CD14-positive monocyte (primary cell): ENCODE measurements at regions not wholly inside any gene's neighbourhood (a gene's known extent, or its start where the extent isn't known, plus 50 kb on each side); places are given as distances from the start of the nearest gene placed in this dataset.

ENCODE experiments used
- DNase-seq, 3 donors: peaks; one replicate each; pipeline ENCODE4 v3.0.0-alpha.2; 2011 to 2022
- H2AFZ ChIP-seq: 2 replicates; pipeline ENCODE4 v1.6.0; 2012; ENCODE audit warnings: mild to moderate bottlenecking, low read depth, low read length, inconsistent platforms; ENCODE audit not compliant: insufficient read depth, poor library complexity, severe bottlenecking
- H3K27ac ChIP-seq, 2 donors: 1 replicate in 1 of 2; 2 replicates in 1 of 2; pipeline ENCODE4 v1.5.1; 2012 to 2013; ENCODE audit warnings: low read length in 2 of 2, control low read depth in 1 of 2, inconsistent platforms in 1 of 2, low read depth in 1 of 2, mild to moderate bottlenecking in 1 of 2
- H3K27me3 ChIP-seq, 2 donors: one replicate each; pipeline versions ENCODE4 v1.6.0 to v1.6.1; 2011 to 2013; ENCODE audit warnings: low read length in 2 of 2; ENCODE audit not compliant: control insufficient read depth in 2 of 2, insufficient read depth in 2 of 2
- H3K36me3 ChIP-seq, 2 donors: replicated peaks in 1 of 2; 1 replicate in 1 of 2; 2 replicates in 1 of 2; pipeline versions ENCODE4 v1.5.1 to v1.6.1; 2012 to 2013; ENCODE audit warnings: low read length in 2 of 2, control low read depth in 1 of 2, inconsistent platforms in 1 of 2, mild to moderate bottlenecking in 1 of 2; ENCODE audit not compliant: insufficient read depth in 2 of 2, control insufficient read depth in 1 of 2
- H3K4me1 ChIP-seq, 2 donors: 1 replicate in 1 of 2; 2 replicates in 1 of 2; pipeline versions ENCODE4 v1.5.1 to v1.6.1; 2012 to 2013; ENCODE audit warnings: low read length in 2 of 2, control low read depth in 1 of 2, inconsistent platforms in 1 of 2, mild to moderate bottlenecking in 1 of 2, moderate library complexity in 1 of 2; ENCODE audit not compliant: insufficient read depth in 2 of 2, control insufficient read depth in 1 of 2
- H3K4me2 ChIP-seq: replicated peaks from 2 replicates; pipeline ENCODE3; 2012; ENCODE audit warnings: low read length, moderate library complexity, mild to moderate bottlenecking; ENCODE audit not compliant: poor library complexity, severe bottlenecking; ENCODE audit errors: extremely low read depth
- H3K4me3 ChIP-seq, 3 experiments: fragments of 200-600 bp in 1 of 3; sonication (generic) in 1 of 3; replicated peaks in 1 of 3; 1 replicate in 2 of 3; 2 replicates in 1 of 3; pipeline ENCODE4 v1.5.1; 2011 to 2013; ENCODE audit warnings: low read length in 3 of 3, mild to moderate bottlenecking in 3 of 3, control low read depth in 2 of 3, low read depth in 2 of 3, inconsistent platforms in 1 of 3, moderate library complexity in 1 of 3
- H3K79me2 ChIP-seq: 2 replicates; pipeline ENCODE4 v1.6.0; 2012; ENCODE audit warnings: mild to moderate bottlenecking, control low read depth, inconsistent platforms, low read length, moderate library complexity; ENCODE audit not compliant: insufficient read depth
- H3K9ac ChIP-seq: 2 replicates; pipeline ENCODE4 v1.6.0; 2017; ENCODE audit warnings: low read length, mild to moderate bottlenecking; ENCODE audit not compliant: insufficient read depth, poor library complexity, severe bottlenecking
- H3K9me3 ChIP-seq, 2 donors: replicated peaks in 1 of 2; 1 replicate in 1 of 2; 2 replicates in 1 of 2; pipeline versions ENCODE4 v1.5.1 to v1.6.1; 2012 to 2013; ENCODE audit warnings: low read length in 2 of 2, control low read depth in 1 of 2; ENCODE audit not compliant: control insufficient read depth in 1 of 2, insufficient read depth in 1 of 2
- H4K20me1 ChIP-seq: 2 replicates; pipeline ENCODE4 v1.6.0; 2012; ENCODE audit warnings: mild to moderate bottlenecking, low read length, control low read depth, moderate library complexity; ENCODE audit not compliant: insufficient read depth
- H3K27ac Mint-ChIP-seq, 7 donors: one replicate each; pipeline ENCODE4 v1.8.0; 2020; ENCODE audit warnings: mild to moderate bottlenecking in 7 of 7, mixed read lengths in 7 of 7, moderate library complexity in 6 of 7, inconsistent platforms in 2 of 7
- H3K27me3 Mint-ChIP-seq, 3 donors: one replicate each; pipeline ENCODE4 v1.8.0; 2021 to 2022; ENCODE audit warnings: low read depth in 3 of 3, mild to moderate bottlenecking in 3 of 3, mixed read lengths in 3 of 3, moderate library complexity in 3 of 3, inconsistent platforms in 1 of 3
- H3K36me3 Mint-ChIP-seq, 2 donors: one replicate each; pipeline ENCODE4 v1.8.0; 2020; ENCODE audit warnings: mixed read lengths in 2 of 2, inconsistent platforms in 1 of 2, mild to moderate bottlenecking in 1 of 2
- H3K4me1 Mint-ChIP-seq: one replicate; pipeline ENCODE4 v1.8.0; 2020; ENCODE audit warnings: mild to moderate bottlenecking, mixed read lengths
- H3K4me3 Mint-ChIP-seq, 2 donors: one replicate each; pipeline ENCODE4 v1.8.0; 2020; ENCODE audit warnings: mild to moderate bottlenecking in 2 of 2, mixed read lengths in 2 of 2, moderate library complexity in 1 of 2
- H3K9me3 Mint-ChIP-seq, 7 donors: one replicate each; pipeline ENCODE4 v1.8.0; 2020 to 2022; ENCODE audit warnings: mixed read lengths in 7 of 7, mild to moderate bottlenecking in 6 of 7, moderate library complexity in 6 of 7, inconsistent platforms in 2 of 7
- WGBS: methylation state at CpG from one replicate; pipeline ENCODE4 v1.1.5; 2013; ENCODE audit warnings: missing lambda C conversion rate; ENCODE audit not compliant: insufficient coverage; 5-methylcytosine and 5-hydroxymethylcytosine counted together
- intact Hi-C, 2 donors: fragments of 100-400 bp; cut with micrococcal nuclease; formaldehyde crosslinking; loops; one replicate each; pipeline versions ENCODE4 v1.15.0 to v1.15.1; 2023
- TF ChIP-seq, protein P1 (sequence below): fragments of 200-600 bp; IDR thresholded peaks from one replicate; pipeline ENCODE4 v1.8.0; 2022; ENCODE audit warnings: antibody characterized with exemption, mild to moderate bottlenecking

DNA sequence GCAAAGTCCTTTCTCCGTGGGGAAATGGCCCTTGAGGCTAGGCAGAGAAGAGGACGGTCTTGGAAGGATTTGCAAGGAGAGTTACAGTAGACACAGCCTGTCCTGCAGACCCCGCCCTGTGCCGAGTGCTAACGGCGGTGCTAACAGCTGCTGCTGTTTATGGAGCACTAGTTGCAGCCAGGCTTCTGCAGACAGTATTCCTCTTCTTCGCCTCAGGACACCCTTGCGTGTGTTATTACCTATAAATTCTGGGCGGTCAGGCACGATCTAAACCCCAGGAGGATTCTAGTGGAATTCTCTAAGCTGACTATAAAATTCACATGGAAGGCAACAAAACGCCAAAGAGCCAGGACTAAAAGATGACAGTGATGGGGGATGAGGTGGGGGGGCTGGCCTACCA lies 139.8 kb downstream of the GLI2 start:
- intact Hi-C loops: no loop called here
- Mint-ChIP-seq H3K27me3 (peaks cover 2 to 10% (median 9%) of the 10 kb centered on the region in 3 donors), H3K27ac (no peak overlapping the region), H3K4me3 (no peak overlapping the region), H3K9me3 (peaks cover 0 to 4% (median 0%) of the 10 kb centered on the region in 7 donors), H3K4me1 (no peaks in the 10 kb centered on the region), H3K36me3 (no peaks in the 10 kb centered on the region)
- 91% methylated on average over 8 of the region's 11 CpGs for WGBS
- H2AFZ ChIP-seq: no peak overlapping the region
- no peaks in the 10 kb centered on the region for H3K4me1 ChIP-seq
- H3K4me2 ChIP-seq: no peak overlapping the region
- H3K27me3 ChIP-seq: no peaks in the 10 kb centered on the region
- no peaks in the 10 kb centered on the region for H4K20me1 ChIP-seq
- DNase-seq: no peak
- no peaks in the 10 kb centered on the region for H3K36me3 ChIP-seq
- no peaks in the 10 kb centered on the region for H3K9me3 ChIP-seq
- H3K4me3 ChIP-seq: no peak overlapping the region
- H3K27ac ChIP-seq: no peak overlapping the region
- H3K79me2 ChIP-seq: no peaks in the 10 kb centered on the region
- TF ChIP-seq, protein P1, sequence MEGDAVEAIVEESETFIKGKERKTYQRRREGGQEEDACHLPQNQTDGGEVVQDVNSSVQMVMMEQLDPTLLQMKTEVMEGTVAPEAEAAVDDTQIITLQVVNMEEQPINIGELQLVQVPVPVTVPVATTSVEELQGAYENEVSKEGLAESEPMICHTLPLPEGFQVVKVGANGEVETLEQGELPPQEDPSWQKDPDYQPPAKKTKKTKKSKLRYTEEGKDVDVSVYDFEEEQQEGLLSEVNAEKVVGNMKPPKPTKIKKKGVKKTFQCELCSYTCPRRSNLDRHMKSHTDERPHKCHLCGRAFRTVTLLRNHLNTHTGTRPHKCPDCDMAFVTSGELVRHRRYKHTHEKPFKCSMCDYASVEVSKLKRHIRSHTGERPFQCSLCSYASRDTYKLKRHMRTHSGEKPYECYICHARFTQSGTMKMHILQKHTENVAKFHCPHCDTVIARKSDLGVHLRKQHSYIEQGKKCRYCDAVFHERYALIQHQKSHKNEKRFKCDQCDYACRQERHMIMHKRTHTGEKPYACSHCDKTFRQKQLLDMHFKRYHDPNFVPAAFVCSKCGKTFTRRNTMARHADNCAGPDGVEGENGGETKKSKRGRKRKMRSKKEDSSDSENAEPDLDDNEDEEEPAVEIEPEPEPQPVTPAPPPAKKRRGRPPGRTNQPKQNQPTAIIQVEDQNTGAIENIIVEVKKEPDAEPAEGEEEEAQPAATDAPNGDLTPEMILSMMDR: no peak
- no peak overlapping the region for H3K9ac ChIP-seq

- Histone ChIP-seq H4K20me1 (no peaks in the 10 kb centered on the region), H3K27me3 (no peaks in the 10 kb centered on the region), H3K9ac (no peak overlapping the region), H3K4me2 (no peak overlapping the region), H2AFZ (no peak overlapping the region), H3K4me1 (no peaks in the 10 kb centered on the region), H3K4me3 (no peak overlapping the region), H3K79me2 (no peaks in the 10 kb centered on the region), H3K36me3 (no peaks in the 10 kb centered on the region), H3K9me3 (no peaks in the 10 kb centered on the region), H3K27ac (no peak overlapping the region)
- WGBS: 94% methylated on average over 10 of the region's 11 CpGs
- Mint-ChIP-seq H3K36me3 (no peaks in the 10 kb centered on the region), H3K27me3 (peaks cover 4 to 10% (median 9%) of the 10 kb centered on the region in 3 donors), H3K4me3 (no peak overlapping the region), H3K9me3 (peaks cover 0 to 4% (median 0%) of the 10 kb centered on the region in 7 donors), H3K27ac (no peak overlapping the region), H3K4me1 (no peaks in the 10 kb centered on the region)
- TF ChIP-seq, protein P1: no peak
- intact Hi-C loops: no loop called here
- DNase-seq: no peak
Observed at GRCh38 chr2:120876526-120877280, 141.0 kb downstream of the GLI2 start.
